GM23338 (cell line): ENCODE measurements at regions not wholly inside any gene's neighbourhood (a gene's known extent, or its start where the extent isn't known, plus 50 kb on each side); places are given as distances from the start of the nearest gene placed in this dataset.
A peak's percentile ranks its signal among the peaks of the same experiment; 100 is the strongest.

Experiments used
- ATAC-seq: fragments of 200-7000 bp; cut with Tn5 transposase; 3 replicates; pipeline ENCODE4 v1.9.1; 2020
- DNase-seq: peaks from one replicate; pipeline ENCODE4 v3.0.0-alpha.2; 2015; ENCODE audit warnings: low spot score
- H2AFZ ChIP-seq: fragments of 200-600 bp; sonication (generic); 2 replicates; pipeline ENCODE4 v1.8.0; 2016; ENCODE audit warnings: antibody characterized with exemption, mild to moderate bottlenecking, moderate library complexity
- H3F3A ChIP-seq: fragments of 200-600 bp; sonication (generic); replicated peaks from 2 replicates; pipeline ENCODE4 v1.8.0; 2017; ENCODE audit warnings: antibody characterized with exemption, mixed run types, low read depth
- H3K27ac ChIP-seq: fragments of 200-600 bp; sonication (generic); 2 replicates; pipeline ENCODE4 v1.6.1; 2016; ENCODE audit warnings: low read depth
- H3K27me3 ChIP-seq: fragments of 200-600 bp; sonication (generic); 2 replicates; pipeline ENCODE4 v1.8.0; 2016; ENCODE audit warnings: mild to moderate bottlenecking, mixed run types, moderate library complexity; ENCODE audit not compliant: insufficient read depth
- H3K36me3 ChIP-seq: fragments of 200-600 bp; sonication (generic); 2 replicates; pipeline ENCODE4 v1.8.0; 2016; ENCODE audit warnings: mild to moderate bottlenecking; ENCODE audit not compliant: insufficient read depth
- H3K4me1 ChIP-seq: fragments of 200-600 bp; sonication (generic); 2 replicates; pipeline ENCODE4 v1.8.0; 2016; ENCODE audit warnings: mild to moderate bottlenecking, moderate library complexity; ENCODE audit not compliant: insufficient read depth
- H3K4me2 ChIP-seq: fragments of 200-600 bp; sonication (generic); 2 replicates; pipeline ENCODE4 v1.7.1; 2017; ENCODE audit warnings: mixed run types
- H3K4me3 ChIP-seq: fragments of 200-600 bp; sonication (generic); 2 replicates; pipeline ENCODE4 v1.6.1; 2016; ENCODE audit warnings: mixed run types
- H3K79me2 ChIP-seq: fragments of 200-600 bp; sonication (generic); replicated peaks from 2 replicates; pipeline ENCODE4 v1.8.0; 2017; ENCODE audit warnings: mild to moderate bottlenecking; ENCODE audit not compliant: insufficient read depth
- H3K9me2 ChIP-seq: fragments of 200-600 bp; sonication (generic); 2 replicates; pipeline ENCODE4 v1.8.0; 2017; ENCODE audit not compliant: insufficient read depth
- H4K20me1 ChIP-seq: fragments of 200-600 bp; sonication (generic); replicated peaks from 2 replicates; pipeline ENCODE4 v1.8.0; 2017; ENCODE audit warnings: mild to moderate bottlenecking; ENCODE audit not compliant: insufficient read depth
- H3K27ac Mint-ChIP-seq: 2 replicates; pipeline ENCODE4 v1.8.0; 2020; ENCODE audit warnings: inconsistent platforms, mild to moderate bottlenecking, moderate library complexity, mixed read lengths
- H3K27me3 Mint-ChIP-seq: 3 replicates; pipeline ENCODE4 v1.8.0; 2022; ENCODE audit warnings: low read depth, mild to moderate bottlenecking, moderate library complexity, mixed read lengths, inconsistent platforms; ENCODE audit not compliant: insufficient read depth, poor library complexity
- H3K36me3 Mint-ChIP-seq: 3 replicates; pipeline ENCODE4 v1.8.0; 2021; ENCODE audit warnings: low read depth, mild to moderate bottlenecking, inconsistent platforms, moderate library complexity, mixed read lengths
- H3K4me1 Mint-ChIP-seq: 3 replicates; pipeline ENCODE4 v1.8.0; 2020; ENCODE audit warnings: mild to moderate bottlenecking, inconsistent platforms, mixed read lengths
- H3K4me3 Mint-ChIP-seq: 3 replicates; pipeline ENCODE4 v1.8.0; 2021; ENCODE audit warnings: moderate library complexity, mild to moderate bottlenecking, inconsistent platforms, mixed read lengths
- H3K9me3 Mint-ChIP-seq: 3 replicates; pipeline ENCODE4 v1.8.0; 2020; ENCODE audit warnings: moderate library complexity, mild to moderate bottlenecking, inconsistent platforms, mixed read lengths
- JUNB ChIP-seq: IDR thresholded peaks from one replicate; pipeline ENCODE4 v1.6.1; 2016; ENCODE audit warnings: antibody characterized with exemption; ENCODE audit not compliant: unreplicated experiment
- TF ChIP-seq, protein P1 (sequence below): IDR thresholded peaks from 2 replicates; pipeline ENCODE4 v1.6.1; 2016; ENCODE audit warnings: antibody characterized with exemption
- TF ChIP-seq, protein P2 (sequence below), 2 experiments: fragments of 200-600 bp in 1 of 2; sonication (generic) in 1 of 2; conservative IDR thresholded peaks; 2 replicates each; pipeline versions ENCODE4 v1.5.1 to v1.6.1; 2016 to 2017; ENCODE audit warnings: antibody characterized with exemption in 2 of 2, low read depth in 2 of 2, mild to moderate bottlenecking in 2 of 2, moderate library complexity in 1 of 2
- TF ChIP-seq, protein P3 (sequence below): fragments of 250-450 bp; sonication (Bioruptor Pico); IDR thresholded peaks from 2 replicates; pipeline ENCODE4 v1.5.0; 2020; ENCODE audit warnings: mild to moderate bottlenecking, moderate library complexity

DNA sequence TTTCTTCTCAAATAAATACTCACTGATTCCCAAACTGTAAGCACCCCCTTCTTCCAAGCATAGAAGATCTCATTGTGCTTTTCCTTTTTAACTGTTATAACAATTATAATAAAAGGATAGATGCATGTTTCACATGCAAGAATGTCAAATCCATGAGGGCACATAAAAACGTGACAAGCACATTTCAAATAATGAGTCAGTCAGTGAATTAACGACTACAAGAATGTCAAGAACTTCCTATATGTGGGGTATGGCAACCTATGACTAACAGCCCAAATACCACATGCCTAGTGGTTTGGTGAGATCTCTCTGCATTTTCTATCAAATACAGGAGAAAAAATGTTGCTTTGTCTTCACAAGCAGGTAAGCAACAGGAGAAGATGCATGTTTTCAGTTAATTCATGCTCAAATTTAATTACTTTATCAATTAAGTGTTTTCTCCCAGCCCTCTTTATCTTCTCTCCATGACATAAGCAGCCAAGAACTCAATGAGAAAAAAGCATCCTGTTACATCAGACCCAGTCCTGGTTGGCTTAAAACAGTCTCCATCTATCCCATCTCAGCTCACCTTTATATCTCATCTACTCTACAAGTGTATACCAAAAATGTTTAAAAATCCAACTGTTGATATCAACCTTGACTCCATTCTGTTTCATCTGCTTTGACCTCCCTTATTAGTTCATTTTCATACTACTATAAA lies 181.5 kb upstream of the LMCD1 start (continued):
- TF ChIP-seq, protein P1, sequence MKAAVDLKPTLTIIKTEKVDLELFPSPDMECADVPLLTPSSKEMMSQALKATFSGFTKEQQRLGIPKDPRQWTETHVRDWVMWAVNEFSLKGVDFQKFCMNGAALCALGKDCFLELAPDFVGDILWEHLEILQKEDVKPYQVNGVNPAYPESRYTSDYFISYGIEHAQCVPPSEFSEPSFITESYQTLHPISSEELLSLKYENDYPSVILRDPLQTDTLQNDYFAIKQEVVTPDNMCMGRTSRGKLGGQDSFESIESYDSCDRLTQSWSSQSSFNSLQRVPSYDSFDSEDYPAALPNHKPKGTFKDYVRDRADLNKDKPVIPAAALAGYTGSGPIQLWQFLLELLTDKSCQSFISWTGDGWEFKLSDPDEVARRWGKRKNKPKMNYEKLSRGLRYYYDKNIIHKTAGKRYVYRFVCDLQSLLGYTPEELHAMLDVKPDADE, result no peak
- TF ChIP-seq JUNB, result no peak
- TF ChIP-seq, protein P2, sequence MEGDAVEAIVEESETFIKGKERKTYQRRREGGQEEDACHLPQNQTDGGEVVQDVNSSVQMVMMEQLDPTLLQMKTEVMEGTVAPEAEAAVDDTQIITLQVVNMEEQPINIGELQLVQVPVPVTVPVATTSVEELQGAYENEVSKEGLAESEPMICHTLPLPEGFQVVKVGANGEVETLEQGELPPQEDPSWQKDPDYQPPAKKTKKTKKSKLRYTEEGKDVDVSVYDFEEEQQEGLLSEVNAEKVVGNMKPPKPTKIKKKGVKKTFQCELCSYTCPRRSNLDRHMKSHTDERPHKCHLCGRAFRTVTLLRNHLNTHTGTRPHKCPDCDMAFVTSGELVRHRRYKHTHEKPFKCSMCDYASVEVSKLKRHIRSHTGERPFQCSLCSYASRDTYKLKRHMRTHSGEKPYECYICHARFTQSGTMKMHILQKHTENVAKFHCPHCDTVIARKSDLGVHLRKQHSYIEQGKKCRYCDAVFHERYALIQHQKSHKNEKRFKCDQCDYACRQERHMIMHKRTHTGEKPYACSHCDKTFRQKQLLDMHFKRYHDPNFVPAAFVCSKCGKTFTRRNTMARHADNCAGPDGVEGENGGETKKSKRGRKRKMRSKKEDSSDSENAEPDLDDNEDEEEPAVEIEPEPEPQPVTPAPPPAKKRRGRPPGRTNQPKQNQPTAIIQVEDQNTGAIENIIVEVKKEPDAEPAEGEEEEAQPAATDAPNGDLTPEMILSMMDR (conservative IDR thresholded peaks at IDR 0.05; ENCODE audit: low read depth in 2 of 2), result no peak

DNA sequence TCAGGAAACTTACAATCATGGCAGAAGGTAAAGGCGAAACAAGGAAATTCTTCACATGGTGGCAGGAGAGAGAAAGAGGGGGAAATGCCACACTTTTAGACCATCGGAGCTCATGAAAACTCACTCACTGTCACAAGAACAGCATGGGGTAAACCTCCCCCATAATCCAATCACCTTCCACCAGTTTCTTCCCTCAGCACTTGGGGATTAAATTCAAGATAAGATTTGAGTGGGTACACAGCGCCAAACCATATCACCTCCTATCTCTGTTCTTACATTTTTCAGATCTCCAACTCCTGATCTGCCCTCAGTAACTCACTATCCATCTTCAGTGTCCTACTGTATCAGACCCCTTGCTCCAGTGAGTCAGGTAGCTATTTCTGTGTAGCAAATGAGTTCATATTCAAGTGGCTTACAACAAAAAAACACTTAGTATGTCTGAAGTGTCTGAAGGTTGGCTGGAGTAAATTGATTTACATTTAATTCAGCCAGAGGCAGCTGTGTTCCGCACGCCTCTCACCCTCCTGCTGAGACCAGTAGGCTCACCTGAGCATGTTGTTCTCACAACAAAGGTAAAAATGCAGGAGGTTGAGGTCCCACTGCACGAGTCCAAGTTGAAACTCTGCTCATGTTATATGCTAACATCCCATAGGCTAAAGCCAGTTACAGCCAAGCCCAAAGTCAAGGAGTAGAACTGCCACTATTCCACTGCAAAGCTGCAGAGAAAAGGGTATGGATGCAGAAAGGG lies 180.7 kb upstream of the LMCD1 start:
- ATAC-seq, result peak; percentile 80
- H3K9me3 Mint-ChIP-seq, result peaks cover 8% of the 10 kb centered on the region; the same call in 1 of the 3 replicates

More for the DNA sequence above, 180.7 kb upstream of the LMCD1 start:
- 0 out of 2 replicates have a peak, but pooled peaks cover 3% of the 10 kb centered on the region for H3K36me3 ChIP-seq
- H2AFZ ChIP-seq, result no peak overlapping the region
- H4K20me1 ChIP-seq, result no peaks in the 10 kb centered on the region
- no peak overlapping the region for H3K4me3 ChIP-seq
- Mint-ChIP-seq H3K27ac (no peak overlapping the region), H3K27me3 (peaks cover 3% of the 10 kb centered on the region), H3K4me3 (no peak overlapping the region), H3K4me1 (peaks cover 12% of the 10 kb centered on the region), H3K36me3 (peaks cover 2% of the 10 kb centered on the region; the same call in 1 of the 3 replicates)
- TF ChIP-seq, protein P3, sequence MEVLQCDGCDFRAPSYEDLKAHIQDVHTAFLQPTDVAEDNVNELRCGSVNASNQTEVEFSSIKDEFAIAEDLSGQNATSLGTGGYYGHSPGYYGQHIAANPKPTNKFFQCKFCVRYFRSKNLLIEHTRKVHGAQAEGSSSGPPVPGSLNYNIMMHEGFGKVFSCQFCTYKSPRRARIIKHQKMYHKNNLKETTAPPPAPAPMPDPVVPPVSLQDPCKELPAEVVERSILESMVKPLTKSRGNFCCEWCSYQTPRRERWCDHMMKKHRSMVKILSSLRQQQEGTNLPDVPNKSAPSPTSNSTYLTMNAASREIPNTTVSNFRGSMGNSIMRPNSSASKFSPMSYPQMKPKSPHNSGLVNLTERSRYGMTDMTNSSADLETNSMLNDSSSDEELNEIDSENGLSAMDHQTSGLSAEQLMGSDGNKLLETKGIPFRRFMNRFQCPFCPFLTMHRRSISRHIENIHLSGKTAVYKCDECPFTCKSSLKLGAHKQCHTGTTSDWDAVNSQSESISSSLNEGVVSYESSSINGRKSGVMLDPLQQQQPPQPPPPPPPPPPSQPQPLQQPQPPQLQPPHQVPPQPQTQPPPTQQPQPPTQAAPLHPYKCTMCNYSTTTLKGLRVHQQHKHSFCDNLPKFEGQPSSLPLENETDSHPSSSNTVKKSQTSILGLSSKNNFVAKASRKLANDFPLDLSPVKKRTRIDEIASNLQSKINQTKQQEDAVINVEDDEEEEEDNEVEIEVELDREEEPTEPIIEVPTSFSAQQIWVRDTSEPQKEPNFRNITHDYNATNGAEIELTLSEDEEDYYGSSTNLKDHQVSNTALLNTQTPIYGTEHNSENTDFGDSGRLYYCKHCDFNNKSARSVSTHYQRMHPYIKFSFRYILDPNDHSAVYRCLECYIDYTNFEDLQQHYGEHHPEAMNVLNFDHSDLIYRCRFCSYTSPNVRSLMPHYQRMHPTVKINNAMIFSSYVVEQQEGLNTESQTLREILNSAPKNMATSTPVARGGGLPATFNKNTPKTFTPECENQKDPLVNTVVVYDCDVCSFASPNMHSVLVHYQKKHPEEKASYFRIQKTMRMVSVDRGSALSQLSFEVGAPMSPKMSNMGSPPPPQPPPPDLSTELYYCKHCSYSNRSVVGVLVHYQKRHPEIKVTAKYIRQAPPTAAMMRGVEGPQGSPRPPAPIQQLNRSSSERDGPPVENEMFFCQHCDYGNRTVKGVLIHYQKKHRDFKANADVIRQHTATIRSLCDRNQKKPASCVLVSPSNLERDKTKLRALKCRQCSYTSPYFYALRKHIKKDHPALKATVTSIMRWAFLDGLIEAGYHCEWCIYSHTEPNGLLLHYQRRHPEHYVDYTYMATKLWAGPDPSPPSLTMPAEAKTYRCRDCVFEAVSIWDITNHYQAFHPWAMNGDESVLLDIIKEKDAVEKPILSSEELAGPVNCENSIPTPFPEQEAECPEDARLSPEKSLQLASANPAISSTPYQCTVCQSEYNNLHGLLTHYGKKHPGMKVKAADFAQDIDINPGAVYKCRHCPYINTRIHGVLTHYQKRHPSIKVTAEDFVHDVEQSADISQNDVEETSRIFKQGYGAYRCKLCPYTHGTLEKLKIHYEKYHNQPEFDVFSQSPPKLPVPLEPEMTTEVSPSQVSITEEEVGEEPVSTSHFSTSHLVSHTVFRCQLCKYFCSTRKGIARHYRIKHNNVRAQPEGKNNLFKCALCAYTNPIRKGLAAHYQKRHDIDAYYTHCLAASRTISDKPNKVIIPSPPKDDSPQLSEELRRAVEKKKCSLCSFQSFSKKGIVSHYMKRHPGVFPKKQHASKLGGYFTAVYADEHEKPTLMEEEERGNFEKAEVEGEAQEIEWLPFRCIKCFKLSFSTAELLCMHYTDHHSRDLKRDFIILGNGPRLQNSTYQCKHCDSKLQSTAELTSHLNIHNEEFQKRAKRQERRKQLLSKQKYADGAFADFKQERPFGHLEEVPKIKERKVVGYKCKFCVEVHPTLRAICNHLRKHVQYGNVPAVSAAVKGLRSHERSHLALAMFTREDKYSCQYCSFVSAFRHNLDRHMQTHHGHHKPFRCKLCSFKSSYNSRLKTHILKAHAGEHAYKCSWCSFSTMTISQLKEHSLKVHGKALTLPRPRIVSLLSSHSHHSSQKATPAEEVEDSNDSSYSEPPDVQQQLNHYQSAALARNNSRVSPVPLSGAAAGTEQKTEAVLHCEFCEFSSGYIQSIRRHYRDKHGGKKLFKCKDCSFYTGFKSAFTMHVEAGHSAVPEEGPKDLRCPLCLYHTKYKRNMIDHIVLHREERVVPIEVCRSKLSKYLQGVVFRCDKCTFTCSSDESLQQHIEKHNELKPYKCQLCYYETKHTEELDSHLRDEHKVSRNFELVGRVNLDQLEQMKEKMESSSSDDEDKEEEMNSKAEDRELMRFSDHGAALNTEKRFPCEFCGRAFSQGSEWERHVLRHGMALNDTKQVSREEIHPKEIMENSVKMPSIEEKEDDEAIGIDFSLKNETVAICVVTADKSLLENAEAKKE (CRISPR knock-in tag), result peak; percentile 57; the same call in 1 of the 2 replicates
- TF ChIP-seq JUNB, result no peak
- peak; percentile 30 for DNase-seq
- H3K79me2 ChIP-seq, result no peaks in the 10 kb centered on the region
- 0 out of 2 replicates have a peak overlapping the region, but pooled peaks have one; percentile 31 for H3K4me2 ChIP-seq
- peaks cover 12% of the 10 kb centered on the region; the same call in 1 of the 2 replicates for H3K9me2 ChIP-seq
- no peak overlapping the region for H3K27ac ChIP-seq
- H3K4me1 ChIP-seq, result peaks cover 24% of the 10 kb centered on the region
- H3F3A ChIP-seq, result no peaks in the 10 kb centered on the region
- no peaks in the 10 kb centered on the region for H3K27me3 ChIP-seq
